ENCODE measurements at regions not wholly inside any gene's neighbourhood (a gene's known extent, or its start where the extent isn't known, plus 50 kb on each side); places are given as distances from the start of the nearest gene placed in this dataset.

DNA sequence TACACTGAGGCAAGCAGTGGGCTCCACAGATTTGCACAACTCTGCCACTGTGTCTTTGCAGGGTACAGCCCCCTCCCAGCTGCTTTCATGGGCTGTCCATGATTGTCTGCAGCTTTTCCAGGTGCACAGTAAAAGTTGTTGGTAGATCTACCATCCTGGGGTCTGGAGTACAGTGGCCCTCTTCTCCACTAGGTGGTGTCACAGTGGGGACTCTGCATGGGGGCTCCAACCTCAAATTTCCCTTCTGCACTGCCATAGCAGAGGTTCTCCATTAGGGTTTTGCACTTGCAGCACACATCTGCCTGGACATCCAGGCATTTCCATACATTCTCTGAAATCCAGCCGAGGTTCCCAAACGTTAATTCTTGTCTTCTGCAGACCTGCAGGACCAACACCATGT lies 1002.3 kb downstream of the FAM133A start:
- TF ChIP-seq, protein P1, sequence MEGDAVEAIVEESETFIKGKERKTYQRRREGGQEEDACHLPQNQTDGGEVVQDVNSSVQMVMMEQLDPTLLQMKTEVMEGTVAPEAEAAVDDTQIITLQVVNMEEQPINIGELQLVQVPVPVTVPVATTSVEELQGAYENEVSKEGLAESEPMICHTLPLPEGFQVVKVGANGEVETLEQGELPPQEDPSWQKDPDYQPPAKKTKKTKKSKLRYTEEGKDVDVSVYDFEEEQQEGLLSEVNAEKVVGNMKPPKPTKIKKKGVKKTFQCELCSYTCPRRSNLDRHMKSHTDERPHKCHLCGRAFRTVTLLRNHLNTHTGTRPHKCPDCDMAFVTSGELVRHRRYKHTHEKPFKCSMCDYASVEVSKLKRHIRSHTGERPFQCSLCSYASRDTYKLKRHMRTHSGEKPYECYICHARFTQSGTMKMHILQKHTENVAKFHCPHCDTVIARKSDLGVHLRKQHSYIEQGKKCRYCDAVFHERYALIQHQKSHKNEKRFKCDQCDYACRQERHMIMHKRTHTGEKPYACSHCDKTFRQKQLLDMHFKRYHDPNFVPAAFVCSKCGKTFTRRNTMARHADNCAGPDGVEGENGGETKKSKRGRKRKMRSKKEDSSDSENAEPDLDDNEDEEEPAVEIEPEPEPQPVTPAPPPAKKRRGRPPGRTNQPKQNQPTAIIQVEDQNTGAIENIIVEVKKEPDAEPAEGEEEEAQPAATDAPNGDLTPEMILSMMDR (IDR thresholded peaks at IDR 0.05): no peak
- TF ChIP-seq POLR2A (IDR thresholded peaks at IDR 0.05): no peak
